Dermis blood vessel endothelial cell (primary cell): ENCODE measurements at regions not wholly inside any gene's neighbourhood (a gene's known extent, or its start where the extent isn't known, plus 50 kb on each side); places are given as distances from the start of the nearest gene placed in this dataset.
"Not testable (repeated sequence)": the region's sequence is repeated elsewhere in the genome, so short reads cannot be mapped to it uniquely, and the experiment has no call there.

Experiments used
- DNase-seq: peaks from one replicate; pipeline ENCODE4 v3.0.0; 2010

GRCh38 chrX:22536746-22537304 lies 264.1 kb downstream of the CBLL2 start:
- peak; percentile 2 for DNase-seq

- no peak for DNase-seq
Measured at GRCh38 chrX:22538580-22538979, 265.9 kb downstream of the CBLL2 start.

- DNase-seq, result peak; percentile 2
Measured at GRCh38 chrX:22541926-22542325, 269.2 kb downstream of the CBLL2 start.

GRCh38 chrX:22542641-22543040 lies 269.9 kb downstream of the CBLL2 start:
- no peak for DNase-seq

GRCh38 chrX:22559506-22559905 lies 286.8 kb downstream of the CBLL2 start:
- DNase-seq, result no peak

GRCh38 chrX:22575161-22575845 lies 302.6 kb downstream of the CBLL2 start:
- DNase-seq, result no peak

- DNase-seq, result peak; percentile 13
Measured at GRCh38 chrX:22577181-22577580, 304.5 kb downstream of the CBLL2 start.

- no peak for DNase-seq
Measured at GRCh38 chrX:22585831-22586230, 313.1 kb downstream of the CBLL2 start.

GRCh38 chrX:22589845-22590244 lies 317.1 kb downstream of the CBLL2 start:
- DNase-seq, result no peak

- DNase-seq, result no peak
Measured at GRCh38 chrX:22594766-22595165, 322.1 kb downstream of the CBLL2 start.

GRCh38 chrX:22603060-22603459 lies 330.3 kb downstream of the CBLL2 start:
- DNase-seq, result no peak

GRCh38 chrX:22609452-22609851 lies 336.7 kb downstream of the CBLL2 start:
- DNase-seq, result not testable (repeated sequence)

GRCh38 chrX:22616867-22617266 lies 344.2 kb downstream of the CBLL2 start:
- DNase-seq, result no peak

- DNase-seq, result no peak
Measured at GRCh38 chrX:22627576-22627975, 354.9 kb downstream of the CBLL2 start.

GRCh38 chrX:22628275-22628674 lies 355.6 kb downstream of the CBLL2 start:
- DNase-seq, result no peak

- peak; percentile 50 for DNase-seq
Measured at GRCh38 chrX:22629105-22629725, 356.5 kb downstream of the CBLL2 start.

GRCh38 chrX:22634083-22634482 lies 361.4 kb downstream of the CBLL2 start:
- DNase-seq, result no peak

GRCh38 chrX:22634751-22635150 lies 362.0 kb downstream of the CBLL2 start:
- DNase-seq, result no peak

GRCh38 chrX:22648281-22648680 lies 351.5 kb upstream of the DDX53 start:
- DNase-seq, result peak; percentile 0

GRCh38 chrX:22650691-22651090 lies 349.1 kb upstream of the DDX53 start:
- no peak for DNase-seq

- peak; percentile 43 for DNase-seq
Measured at GRCh38 chrX:22652596-22652995, 347.2 kb upstream of the DDX53 start.

GRCh38 chrX:22660756-22661155 lies 339.0 kb upstream of the DDX53 start:
- no peak for DNase-seq

GRCh38 chrX:22662776-22663175 lies 337.0 kb upstream of the DDX53 start:
- DNase-seq, result no peak

GRCh38 chrX:22664826-22665225 lies 334.9 kb upstream of the DDX53 start:
- no peak for DNase-seq
